ENCODE measurements at regions not wholly inside any gene's neighbourhood (a gene's known extent, or its start where the extent isn't known, plus 50 kb on each side); places are given as distances from the start of the nearest gene placed in this dataset.

DNA sequence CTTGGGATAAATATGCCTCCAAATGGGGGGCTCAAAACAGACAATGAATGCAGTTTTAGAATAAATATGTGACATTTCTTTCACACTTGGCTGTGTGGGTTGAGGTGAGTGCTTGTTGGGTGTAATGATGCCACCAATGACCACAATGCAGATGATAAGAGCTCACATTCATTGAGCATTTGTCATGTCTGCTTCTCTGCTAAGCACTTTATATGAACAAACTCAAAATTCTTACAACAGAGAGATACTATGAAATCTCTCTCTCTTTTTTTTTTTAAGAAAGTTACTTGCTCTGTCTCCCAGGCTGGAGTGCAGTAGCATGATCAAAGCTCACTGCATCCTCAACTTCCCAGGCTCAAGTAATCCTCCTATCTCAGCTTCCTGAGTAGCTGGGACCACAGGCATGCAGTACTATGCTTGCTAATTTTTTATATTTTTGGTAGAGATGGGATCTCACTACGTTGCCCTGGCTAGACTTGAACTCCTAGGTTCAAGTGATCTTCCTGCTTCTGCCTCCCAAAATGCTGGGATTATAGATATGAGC is 185.4 kb downstream of the JCAD start:
- TF ChIP-seq, protein P1, sequence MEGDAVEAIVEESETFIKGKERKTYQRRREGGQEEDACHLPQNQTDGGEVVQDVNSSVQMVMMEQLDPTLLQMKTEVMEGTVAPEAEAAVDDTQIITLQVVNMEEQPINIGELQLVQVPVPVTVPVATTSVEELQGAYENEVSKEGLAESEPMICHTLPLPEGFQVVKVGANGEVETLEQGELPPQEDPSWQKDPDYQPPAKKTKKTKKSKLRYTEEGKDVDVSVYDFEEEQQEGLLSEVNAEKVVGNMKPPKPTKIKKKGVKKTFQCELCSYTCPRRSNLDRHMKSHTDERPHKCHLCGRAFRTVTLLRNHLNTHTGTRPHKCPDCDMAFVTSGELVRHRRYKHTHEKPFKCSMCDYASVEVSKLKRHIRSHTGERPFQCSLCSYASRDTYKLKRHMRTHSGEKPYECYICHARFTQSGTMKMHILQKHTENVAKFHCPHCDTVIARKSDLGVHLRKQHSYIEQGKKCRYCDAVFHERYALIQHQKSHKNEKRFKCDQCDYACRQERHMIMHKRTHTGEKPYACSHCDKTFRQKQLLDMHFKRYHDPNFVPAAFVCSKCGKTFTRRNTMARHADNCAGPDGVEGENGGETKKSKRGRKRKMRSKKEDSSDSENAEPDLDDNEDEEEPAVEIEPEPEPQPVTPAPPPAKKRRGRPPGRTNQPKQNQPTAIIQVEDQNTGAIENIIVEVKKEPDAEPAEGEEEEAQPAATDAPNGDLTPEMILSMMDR (conservative IDR thresholded peaks at IDR 0.05; ENCODE audit: low read length), result no peak
- TF ChIP-seq EZH2phosphoT487 (IDR thresholded peaks at IDR 0.05; ENCODE audit: borderline replicate concordance), result no peak

All from Loucy (cell line).